ENCODE measurements at regions not wholly inside any gene's neighbourhood (a gene's known extent, or its start where the extent isn't known, plus 50 kb on each side); places are given as distances from the start of the nearest gene placed in this dataset.
"Not testable (repeated sequence)": the region's sequence is repeated elsewhere in the genome, so short reads cannot be mapped to it uniquely, and the experiment has no call there.

- not testable (repeated sequence) for TF ChIP-seq SMC3 (conservative IDR thresholded peaks at IDR 0.05; ENCODE audit: poor library complexity); CTCF (IDR thresholded peaks at IDR 0.05; ENCODE audit: poor library complexity, severe bottlenecking); RAD21 (conservative IDR thresholded peaks at IDR 0.05); EP300 (conservative IDR thresholded peaks at IDR 0.05; ENCODE audit: poor library complexity, severe bottlenecking); EZH2 (IDR thresholded peaks at IDR 0.05; ENCODE audit: borderline replicate concordance, insufficient read depth, low read length, poor library complexity, severe bottlenecking); MXI1 (conservative IDR thresholded peaks at IDR 0.05; ENCODE audit: poor library complexity, severe bottlenecking); TAF1 (IDR thresholded peaks at IDR 0.05; ENCODE audit: low read depth); POLR2AphosphoS5 (IDR thresholded peaks at IDR 0.05)
These were observed 61.5 kb upstream of the ADRA1D start for GRCh38 chr20:4310616-4311015.
